HCT116 (cell line): ENCODE measurements at regions not wholly inside any gene's neighbourhood (a gene's known extent, or its start where the extent isn't known, plus 50 kb on each side); places are given as distances from the start of the nearest gene placed in this dataset.

Experiments
- ELF1 ChIP-seq: IDR thresholded peaks from 2 replicates; pipeline ENCODE4 v1.6.1; 2012; ENCODE audit warnings: low read depth, borderline replicate concordance
- EZH2 ChIP-seq: fragments of 200-600 bp; sonication (generic); IDR thresholded peaks from 2 replicates; pipeline ENCODE4 v1.6.1; 2017; ENCODE audit warnings: antibody characterized with exemption, mixed run types
- RAD21 ChIP-seq: IDR thresholded peaks from 2 replicates; pipeline ENCODE4 v1.6.1; 2012; ENCODE audit warnings: low read depth, mild to moderate bottlenecking

- no peak for TF ChIP-seq EZH2
- TF ChIP-seq ELF1, result no peak
- TF ChIP-seq RAD21, result no peak
Measured at GRCh38 chr9:126556560-126557250, 57.0 kb upstream of the LMX1B start.
